NT2/D1 (cell line): ENCODE measurements at regions not wholly inside any gene's neighbourhood (a gene's known extent, or its start where the extent isn't known, plus 50 kb on each side); places are given as distances from the start of the nearest gene placed in this dataset.

Experiments used
- SUZ12 ChIP-seq: IDR thresholded peaks from 2 replicates; pipeline ENCODE4 v1.6.1; 2011; ENCODE audit not compliant: insufficient read length, insufficient read depth; ENCODE audit errors: extremely low read depth
- YY1 ChIP-seq: IDR thresholded peaks from 2 replicates; pipeline ENCODE4 v1.6.1; 2011; ENCODE audit not compliant: insufficient read length, insufficient read depth
- ZNF274 ChIP-seq: IDR thresholded peaks from 2 replicates; pipeline ENCODE4 v1.6.1; 2011; ENCODE audit warnings: mild to moderate bottlenecking, low read depth, low read length

- TF ChIP-seq SUZ12, result no peak
- TF ChIP-seq ZNF274, result no peak
- TF ChIP-seq YY1, result no peak
Observed at GRCh38 chr2:172680436-172681068, 55.1 kb upstream of the RAPGEF4 start.
